WTC11 (cell line): ENCODE measurements at regions not wholly inside any gene's neighbourhood (a gene's known extent, or its start where the extent isn't known, plus 50 kb on each side); places are given as distances from the start of the nearest gene placed in this dataset.

ENCODE experiments used
- ATAC-seq: fragments of 200-7000 bp; cut with Tn5 transposase; 2 replicates; pipeline ENCODE4 v1.10.0; 2021; ENCODE audit warnings: mild to moderate bottlenecking, moderate library complexity
- CTCF ChIA-PET: fragments of 300-600 bp; sonication (Branson Sonifier 250); formaldehyde crosslinking; loops from one replicate; lab custom pipeline; 2021; ENCODE audit warnings: antibody characterized with exemption; lab: Charles Lee
- POLR2A ChIA-PET: fragments of 350-600 bp; sonication (Branson Sonifier 250); formaldehyde crosslinking; loops from one replicate; lab custom pipeline; 2021; ENCODE audit warnings: antibody characterized with exemption; lab: Charles Lee
- DNase-seq: peaks from one replicate; pipeline ENCODE4 v3.0.0; 2021; ENCODE audit warnings: low spot score
- H3K27ac Mint-ChIP-seq: 2 replicates; pipeline ENCODE4 v1.8.0; 2021; ENCODE audit warnings: mixed read lengths
- H3K27me3 Mint-ChIP-seq: 2 replicates; pipeline ENCODE4 v1.8.0; 2021; ENCODE audit warnings: low read depth, mild to moderate bottlenecking, moderate library complexity, mixed read lengths
- H3K36me3 Mint-ChIP-seq: 2 replicates; pipeline ENCODE4 v1.8.0; 2021; ENCODE audit warnings: mixed read lengths
- H3K4me1 Mint-ChIP-seq: 2 replicates; pipeline ENCODE4 v1.8.0; 2022; ENCODE audit warnings: mixed read lengths
- H3K4me3 Mint-ChIP-seq: 2 replicates; pipeline ENCODE4 v1.8.0; 2021; ENCODE audit warnings: mild to moderate bottlenecking, moderate library complexity, mixed read lengths
- H3K9me3 Mint-ChIP-seq: 2 replicates; pipeline ENCODE4 v1.8.0; 2021; ENCODE audit warnings: mixed read lengths
- EMX1 ChIP-seq: fragments of 250-450 bp; sonication (Bioruptor Pico); IDR thresholded peaks from 2 replicates; pipeline ENCODE4 v1.8.0; 2021; ENCODE audit warnings: mild to moderate bottlenecking
- FOXP1 ChIP-seq: sonication (generic); formaldehyde crosslinking; IDR thresholded peaks from 2 replicates; pipeline ENCODE4 v1.8.0; 2022; ENCODE audit warnings: missing genetic modification reagents, mild to moderate bottlenecking, moderate library complexity, borderline replicate concordance
- JUN ChIP-seq: sonication (generic); formaldehyde crosslinking; IDR thresholded peaks from 2 replicates; pipeline ENCODE4 v1.8.0; 2023; ENCODE audit warnings: mild to moderate bottlenecking, missing genetic modification reagents
- NFATC4 ChIP-seq: fragments of 250-450 bp; sonication (Bioruptor Pico); IDR thresholded peaks from 2 replicates; pipeline ENCODE4 v1.9.0; 2021; ENCODE audit warnings: mild to moderate bottlenecking
- NR3C1 ChIP-seq: sonication (generic); formaldehyde crosslinking; conservative IDR thresholded peaks from 2 replicates; pipeline ENCODE4 v1.8.1; 2023; ENCODE audit warnings: low read depth, mild to moderate bottlenecking, missing genetic modification reagents
- PRRX2 ChIP-seq: fragments of 250-450 bp; sonication (Bioruptor Pico); IDR thresholded peaks from 2 replicates; pipeline ENCODE4 v1.8.0; 2021; ENCODE audit warnings: mild to moderate bottlenecking
- TEAD4 ChIP-seq: sonication (generic); formaldehyde crosslinking; IDR thresholded peaks from 2 replicates; pipeline ENCODE4 v1.8.0; 2022; ENCODE audit warnings: mild to moderate bottlenecking, missing genetic modification reagents
- TF ChIP-seq, protein P1 (sequence below): sonication (generic); formaldehyde crosslinking; conservative IDR thresholded peaks from 2 replicates; pipeline ENCODE4 v1.8.1; 2023; ENCODE audit warnings: mild to moderate bottlenecking, low read depth, missing genetic modification reagents, moderate library complexity
- TF ChIP-seq, protein P2 (sequence below): sonication (generic); formaldehyde crosslinking; IDR thresholded peaks from 2 replicates; pipeline ENCODE4 v1.8.0; 2022; ENCODE audit warnings: missing genetic modification reagents
- TF ChIP-seq, protein P3 (sequence below): sonication (generic); formaldehyde crosslinking; IDR thresholded peaks from 2 replicates; pipeline ENCODE4 v1.8.1; 2023; ENCODE audit warnings: mild to moderate bottlenecking, missing genetic modification reagents, borderline replicate concordance
- TF ChIP-seq, protein P4 (sequence below): fragments of 250-450 bp; sonication (Bioruptor Pico); IDR thresholded peaks from 2 replicates; pipeline ENCODE4 v1.8.0; 2021; ENCODE audit warnings: mild to moderate bottlenecking
- TF ChIP-seq, protein P5 (sequence below): sonication (generic); formaldehyde crosslinking; IDR thresholded peaks from 2 replicates; pipeline ENCODE4 v1.8.1; 2022; ENCODE audit warnings: mild to moderate bottlenecking, moderate library complexity, missing genetic modification reagents
- TF ChIP-seq, protein P6 (sequence below): fragments of 250-450 bp; sonication (Bioruptor Pico); IDR thresholded peaks from 2 replicates; pipeline ENCODE4 v1.9.0; 2021; ENCODE audit warnings: mild to moderate bottlenecking
- TF ChIP-seq, protein P7 (sequence below): sonication (generic); formaldehyde crosslinking; IDR thresholded peaks from 2 replicates; pipeline ENCODE4 v1.8.1; 2023; ENCODE audit warnings: mild to moderate bottlenecking, missing genetic modification reagents

DNA sequence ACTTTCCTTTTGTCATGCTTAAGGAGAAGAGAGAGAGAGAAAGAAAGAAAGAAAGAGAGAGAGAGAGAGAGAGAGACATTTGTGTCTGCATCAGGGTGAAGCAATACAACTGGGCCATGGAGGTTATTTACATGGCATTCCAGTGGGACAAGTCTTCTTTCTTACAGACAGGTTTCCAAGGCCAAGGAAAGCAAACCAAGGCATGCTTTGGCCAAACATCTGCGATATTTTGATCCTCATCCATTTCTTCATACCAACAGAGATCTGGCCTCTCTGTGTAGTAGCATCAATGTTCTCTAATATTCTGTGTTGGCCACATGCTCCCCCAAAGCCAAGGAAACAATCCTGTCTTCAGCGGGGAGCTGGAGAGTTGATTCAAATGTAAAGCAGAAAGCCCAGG lies 292.1 kb downstream of the SETD4 start (continued):
- TF ChIP-seq, protein P1, sequence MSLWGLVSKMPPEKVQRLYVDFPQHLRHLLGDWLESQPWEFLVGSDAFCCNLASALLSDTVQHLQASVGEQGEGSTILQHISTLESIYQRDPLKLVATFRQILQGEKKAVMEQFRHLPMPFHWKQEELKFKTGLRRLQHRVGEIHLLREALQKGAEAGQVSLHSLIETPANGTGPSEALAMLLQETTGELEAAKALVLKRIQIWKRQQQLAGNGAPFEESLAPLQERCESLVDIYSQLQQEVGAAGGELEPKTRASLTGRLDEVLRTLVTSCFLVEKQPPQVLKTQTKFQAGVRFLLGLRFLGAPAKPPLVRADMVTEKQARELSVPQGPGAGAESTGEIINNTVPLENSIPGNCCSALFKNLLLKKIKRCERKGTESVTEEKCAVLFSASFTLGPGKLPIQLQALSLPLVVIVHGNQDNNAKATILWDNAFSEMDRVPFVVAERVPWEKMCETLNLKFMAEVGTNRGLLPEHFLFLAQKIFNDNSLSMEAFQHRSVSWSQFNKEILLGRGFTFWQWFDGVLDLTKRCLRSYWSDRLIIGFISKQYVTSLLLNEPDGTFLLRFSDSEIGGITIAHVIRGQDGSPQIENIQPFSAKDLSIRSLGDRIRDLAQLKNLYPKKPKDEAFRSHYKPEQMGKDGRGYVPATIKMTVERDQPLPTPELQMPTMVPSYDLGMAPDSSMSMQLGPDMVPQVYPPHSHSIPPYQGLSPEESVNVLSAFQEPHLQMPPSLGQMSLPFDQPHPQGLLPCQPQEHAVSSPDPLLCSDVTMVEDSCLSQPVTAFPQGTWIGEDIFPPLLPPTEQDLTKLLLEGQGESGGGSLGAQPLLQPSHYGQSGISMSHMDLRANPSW (CRISPR knock-in tag): no peak
- TF ChIP-seq TEAD4 (CRISPR knock-in tag): no peak

DNA sequence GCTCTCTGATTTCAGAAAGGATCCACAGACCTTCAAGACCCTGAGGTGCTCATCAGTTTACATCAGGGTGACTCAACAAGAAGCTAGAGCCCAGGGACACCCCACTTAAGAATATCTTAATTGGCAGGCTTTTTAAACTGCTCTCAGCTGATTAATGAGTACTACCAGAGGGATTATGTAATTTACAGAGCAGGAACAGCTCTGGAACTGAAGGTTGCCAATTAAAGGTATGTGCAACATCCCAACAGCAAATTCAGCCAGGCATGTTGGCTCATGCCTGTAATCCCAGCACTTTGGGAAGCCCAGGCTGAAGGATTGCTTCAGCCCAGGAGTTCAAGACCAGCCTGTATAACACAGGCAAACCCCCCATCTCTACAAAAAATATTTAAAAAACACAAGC lies 295.7 kb downstream of the SETD4 start:
- ATAC-seq (no peak), DNase-seq (no peak)
- ChIA-PET POLR2A (interaction anchor here (0.6 kb wide), 1 partner anchor 1432 kb away, joined by 6 read pairs; no protein-coding TSS in a partner anchor), CTCF (no interaction called here)
- Mint-ChIP-seq H3K4me3 (no peak overlapping the region), H3K27me3 (no peaks in the 10 kb centered on the region), H3K36me3 (peaks cover 5% of the 10 kb centered on the region), H3K4me1 (peaks cover 12% of the 10 kb centered on the region), H3K27ac (no peak overlapping the region), H3K9me3 (peaks cover 49% of the 10 kb centered on the region)
- TF ChIP-seq EMX1 (CRISPR knock-in tag): no peak

DNA sequence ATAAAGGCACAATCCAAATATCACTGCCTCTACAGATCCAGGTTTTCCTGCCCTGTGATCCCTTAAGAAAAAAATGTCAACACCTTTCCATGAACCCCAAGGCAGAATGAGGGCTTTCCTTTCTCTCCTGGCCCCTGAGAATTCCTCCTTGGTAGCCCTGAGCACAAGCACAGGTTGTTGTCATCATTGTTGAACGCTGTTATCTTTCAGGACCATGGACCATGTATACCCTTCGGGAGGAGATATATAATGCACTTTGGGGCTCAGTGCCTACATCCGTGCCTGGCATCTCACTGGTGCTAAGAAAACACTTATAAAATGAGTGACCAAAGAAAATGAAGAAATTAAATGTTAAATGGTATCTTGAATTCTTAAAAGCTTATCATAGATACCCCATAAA lies 296.2 kb downstream of the SETD4 start:
- H3K4me3 Mint-ChIP-seq: no peak overlapping the region
- TF ChIP-seq NR3C1: no peak
- TF ChIP-seq, protein P2, sequence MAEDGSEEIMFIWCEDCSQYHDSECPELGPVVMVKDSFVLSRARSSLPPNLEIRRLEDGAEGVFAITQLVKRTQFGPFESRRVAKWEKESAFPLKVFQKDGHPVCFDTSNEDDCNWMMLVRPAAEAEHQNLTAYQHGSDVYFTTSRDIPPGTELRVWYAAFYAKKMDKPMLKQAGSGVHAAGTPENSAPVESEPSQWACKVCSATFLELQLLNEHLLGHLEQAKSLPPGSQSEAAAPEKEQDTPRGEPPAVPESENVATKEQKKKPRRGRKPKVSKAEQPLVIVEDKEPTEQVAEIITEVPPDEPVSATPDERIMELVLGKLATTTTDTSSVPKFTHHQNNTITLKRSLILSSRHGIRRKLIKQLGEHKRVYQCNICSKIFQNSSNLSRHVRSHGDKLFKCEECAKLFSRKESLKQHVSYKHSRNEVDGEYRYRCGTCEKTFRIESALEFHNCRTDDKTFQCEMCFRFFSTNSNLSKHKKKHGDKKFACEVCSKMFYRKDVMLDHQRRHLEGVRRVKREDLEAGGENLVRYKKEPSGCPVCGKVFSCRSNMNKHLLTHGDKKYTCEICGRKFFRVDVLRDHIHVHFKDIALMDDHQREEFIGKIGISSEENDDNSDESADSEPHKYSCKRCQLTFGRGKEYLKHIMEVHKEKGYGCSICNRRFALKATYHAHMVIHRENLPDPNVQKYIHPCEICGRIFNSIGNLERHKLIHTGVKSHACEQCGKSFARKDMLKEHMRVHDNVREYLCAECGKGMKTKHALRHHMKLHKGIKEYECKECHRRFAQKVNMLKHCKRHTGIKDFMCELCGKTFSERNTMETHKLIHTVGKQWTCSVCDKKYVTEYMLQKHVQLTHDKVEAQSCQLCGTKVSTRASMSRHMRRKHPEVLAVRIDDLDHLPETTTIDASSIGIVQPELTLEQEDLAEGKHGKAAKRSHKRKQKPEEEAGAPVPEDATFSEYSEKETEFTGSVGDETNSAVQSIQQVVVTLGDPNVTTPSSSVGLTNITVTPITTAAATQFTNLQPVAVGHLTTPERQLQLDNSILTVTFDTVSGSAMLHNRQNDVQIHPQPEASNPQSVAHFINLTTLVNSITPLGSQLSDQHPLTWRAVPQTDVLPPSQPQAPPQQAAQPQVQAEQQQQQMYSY (CRISPR knock-in tag): no peak
- TF ChIP-seq, protein P1 (CRISPR knock-in tag): no peak
- TF ChIP-seq, protein P3, sequence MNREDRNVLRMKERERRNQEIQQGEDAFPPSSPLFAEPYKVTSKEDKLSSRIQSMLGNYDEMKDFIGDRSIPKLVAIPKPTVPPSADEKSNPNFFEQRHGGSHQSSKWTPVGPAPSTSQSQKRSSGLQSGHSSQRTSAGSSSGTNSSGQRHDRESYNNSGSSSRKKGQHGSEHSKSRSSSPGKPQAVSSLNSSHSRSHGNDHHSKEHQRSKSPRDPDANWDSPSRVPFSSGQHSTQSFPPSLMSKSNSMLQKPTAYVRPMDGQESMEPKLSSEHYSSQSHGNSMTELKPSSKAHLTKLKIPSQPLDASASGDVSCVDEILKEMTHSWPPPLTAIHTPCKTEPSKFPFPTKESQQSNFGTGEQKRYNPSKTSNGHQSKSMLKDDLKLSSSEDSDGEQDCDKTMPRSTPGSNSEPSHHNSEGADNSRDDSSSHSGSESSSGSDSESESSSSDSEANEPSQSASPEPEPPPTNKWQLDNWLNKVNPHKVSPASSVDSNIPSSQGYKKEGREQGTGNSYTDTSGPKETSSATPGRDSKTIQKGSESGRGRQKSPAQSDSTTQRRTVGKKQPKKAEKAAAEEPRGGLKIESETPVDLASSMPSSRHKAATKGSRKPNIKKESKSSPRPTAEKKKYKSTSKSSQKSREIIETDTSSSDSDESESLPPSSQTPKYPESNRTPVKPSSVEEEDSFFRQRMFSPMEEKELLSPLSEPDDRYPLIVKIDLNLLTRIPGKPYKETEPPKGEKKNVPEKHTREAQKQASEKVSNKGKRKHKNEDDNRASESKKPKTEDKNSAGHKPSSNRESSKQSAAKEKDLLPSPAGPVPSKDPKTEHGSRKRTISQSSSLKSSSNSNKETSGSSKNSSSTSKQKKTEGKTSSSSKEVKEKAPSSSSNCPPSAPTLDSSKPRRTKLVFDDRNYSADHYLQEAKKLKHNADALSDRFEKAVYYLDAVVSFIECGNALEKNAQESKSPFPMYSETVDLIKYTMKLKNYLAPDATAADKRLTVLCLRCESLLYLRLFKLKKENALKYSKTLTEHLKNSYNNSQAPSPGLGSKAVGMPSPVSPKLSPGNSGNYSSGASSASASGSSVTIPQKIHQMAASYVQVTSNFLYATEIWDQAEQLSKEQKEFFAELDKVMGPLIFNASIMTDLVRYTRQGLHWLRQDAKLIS (CRISPR knock-in tag): no peak
- no peak for TF ChIP-seq NFATC4 (CRISPR knock-in tag)
- TF ChIP-seq, protein P4, sequence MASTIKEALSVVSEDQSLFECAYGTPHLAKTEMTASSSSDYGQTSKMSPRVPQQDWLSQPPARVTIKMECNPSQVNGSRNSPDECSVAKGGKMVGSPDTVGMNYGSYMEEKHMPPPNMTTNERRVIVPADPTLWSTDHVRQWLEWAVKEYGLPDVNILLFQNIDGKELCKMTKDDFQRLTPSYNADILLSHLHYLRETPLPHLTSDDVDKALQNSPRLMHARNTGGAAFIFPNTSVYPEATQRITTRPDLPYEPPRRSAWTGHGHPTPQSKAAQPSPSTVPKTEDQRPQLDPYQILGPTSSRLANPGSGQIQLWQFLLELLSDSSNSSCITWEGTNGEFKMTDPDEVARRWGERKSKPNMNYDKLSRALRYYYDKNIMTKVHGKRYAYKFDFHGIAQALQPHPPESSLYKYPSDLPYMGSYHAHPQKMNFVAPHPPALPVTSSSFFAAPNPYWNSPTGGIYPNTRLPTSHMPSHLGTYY (CRISPR knock-in tag): no peak
- TF ChIP-seq, protein P5, sequence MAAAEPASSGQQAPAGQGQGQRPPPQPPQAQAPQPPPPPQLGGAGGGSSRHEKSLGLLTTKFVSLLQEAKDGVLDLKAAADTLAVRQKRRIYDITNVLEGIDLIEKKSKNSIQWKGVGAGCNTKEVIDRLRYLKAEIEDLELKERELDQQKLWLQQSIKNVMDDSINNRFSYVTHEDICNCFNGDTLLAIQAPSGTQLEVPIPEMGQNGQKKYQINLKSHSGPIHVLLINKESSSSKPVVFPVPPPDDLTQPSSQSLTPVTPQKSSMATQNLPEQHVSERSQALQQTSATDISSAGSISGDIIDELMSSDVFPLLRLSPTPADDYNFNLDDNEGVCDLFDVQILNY (CRISPR knock-in tag): no peak
- TF ChIP-seq JUN (CRISPR knock-in tag): no peak
- TF ChIP-seq, protein P6, sequence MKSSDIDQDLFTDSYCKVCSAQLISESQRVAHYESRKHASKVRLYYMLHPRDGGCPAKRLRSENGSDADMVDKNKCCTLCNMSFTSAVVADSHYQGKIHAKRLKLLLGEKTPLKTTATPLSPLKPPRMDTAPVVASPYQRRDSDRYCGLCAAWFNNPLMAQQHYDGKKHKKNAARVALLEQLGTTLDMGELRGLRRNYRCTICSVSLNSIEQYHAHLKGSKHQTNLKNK (CRISPR knock-in tag): no peak
- TF ChIP-seq FOXP1 (CRISPR knock-in tag): no peak
- TF ChIP-seq, protein P7, sequence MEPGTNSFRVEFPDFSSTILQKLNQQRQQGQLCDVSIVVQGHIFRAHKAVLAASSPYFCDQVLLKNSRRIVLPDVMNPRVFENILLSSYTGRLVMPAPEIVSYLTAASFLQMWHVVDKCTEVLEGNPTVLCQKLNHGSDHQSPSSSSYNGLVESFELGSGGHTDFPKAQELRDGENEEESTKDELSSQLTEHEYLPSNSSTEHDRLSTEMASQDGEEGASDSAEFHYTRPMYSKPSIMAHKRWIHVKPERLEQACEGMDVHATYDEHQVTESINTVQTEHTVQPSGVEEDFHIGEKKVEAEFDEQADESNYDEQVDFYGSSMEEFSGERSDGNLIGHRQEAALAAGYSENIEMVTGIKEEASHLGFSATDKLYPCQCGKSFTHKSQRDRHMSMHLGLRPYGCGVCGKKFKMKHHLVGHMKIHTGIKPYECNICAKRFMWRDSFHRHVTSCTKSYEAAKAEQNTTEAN (CRISPR knock-in tag): no peak
- no peak for TF ChIP-seq PRRX2 (CRISPR knock-in tag)

More for the DNA sequence above, 296.2 kb downstream of the SETD4 start:
- peaks cover 12% of the 10 kb centered on the region for H3K4me1 Mint-ChIP-seq
- DNase-seq (no peak), ATAC-seq (no peak)
- H3K9me3 Mint-ChIP-seq: peaks cover 54% of the 10 kb centered on the region
- peaks cover 5% of the 10 kb centered on the region for H3K36me3 Mint-ChIP-seq
- no peak overlapping the region for H3K27ac Mint-ChIP-seq
- POLR2A ChIA-PET: no interaction called here
- CTCF ChIA-PET: no interaction called here
- no peaks in the 10 kb centered on the region for H3K27me3 Mint-ChIP-seq
